NCI-H1436 treated with DMSO at 0.1 percent for 48 hours (cell line): ENCODE measurements at regions not wholly inside any gene's neighbourhood (a gene's known extent, or its start where the extent isn't known, plus 50 kb on each side); places are given as distances from the start of the nearest gene placed in this dataset.
"Not testable (repeated sequence)": the region's sequence is repeated elsewhere in the genome, so short reads cannot be mapped to it uniquely, and the experiment has no call there.

Experiments
- DNase-seq: peaks from one replicate; lab custom pipeline; 2025; lab: John Stamatoyannopoulos, UW

DNA sequence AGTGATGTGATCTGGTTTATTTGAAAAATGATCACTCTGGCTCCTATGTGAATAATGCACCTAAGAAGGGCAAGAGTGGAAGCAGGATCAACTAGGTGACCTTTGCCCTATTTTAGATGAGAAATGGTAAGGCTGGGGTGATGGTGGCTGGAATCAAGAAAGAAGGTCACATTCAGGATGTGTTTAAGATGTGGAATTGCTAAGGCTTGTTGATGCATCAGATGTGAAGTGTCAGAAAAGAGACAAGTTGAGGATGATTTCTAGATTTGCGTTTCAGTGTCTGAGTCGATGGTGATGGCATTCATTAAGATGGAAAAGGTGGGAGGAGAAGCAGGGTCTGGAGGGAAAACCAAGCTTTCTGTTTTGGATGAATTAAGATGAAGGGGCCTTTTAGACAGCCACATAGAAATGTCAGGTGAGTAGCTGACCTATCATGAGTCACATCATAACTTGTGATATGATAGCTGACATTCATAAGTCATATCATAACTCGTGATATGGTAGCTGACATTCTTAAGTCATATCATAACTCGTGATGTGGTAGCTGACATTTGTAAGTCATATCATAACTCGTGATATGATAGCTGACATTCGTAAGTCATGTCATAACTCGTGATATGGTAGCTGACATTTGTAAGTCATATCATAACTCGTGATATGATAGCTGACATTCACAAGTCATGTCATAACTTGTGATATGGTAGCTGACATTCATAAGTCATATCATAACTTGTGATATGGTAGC, 101.2 kb upstream of the SEC11C start:
- DNase-seq, result no peak

DNA sequence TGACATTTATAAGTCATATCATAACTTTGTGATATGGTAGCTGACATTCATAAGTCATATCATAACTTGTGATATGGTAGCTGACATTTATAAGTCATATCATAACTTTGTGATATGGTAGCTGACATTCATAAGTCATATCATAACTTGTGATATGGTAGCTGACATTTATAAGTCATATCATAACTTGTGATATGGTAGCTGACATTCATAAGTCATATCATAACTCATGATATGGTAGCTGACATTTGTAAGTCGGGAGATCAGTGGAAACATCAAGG, 100.7 kb upstream of the SEC11C start:
- not testable (repeated sequence) for DNase-seq

DNA sequence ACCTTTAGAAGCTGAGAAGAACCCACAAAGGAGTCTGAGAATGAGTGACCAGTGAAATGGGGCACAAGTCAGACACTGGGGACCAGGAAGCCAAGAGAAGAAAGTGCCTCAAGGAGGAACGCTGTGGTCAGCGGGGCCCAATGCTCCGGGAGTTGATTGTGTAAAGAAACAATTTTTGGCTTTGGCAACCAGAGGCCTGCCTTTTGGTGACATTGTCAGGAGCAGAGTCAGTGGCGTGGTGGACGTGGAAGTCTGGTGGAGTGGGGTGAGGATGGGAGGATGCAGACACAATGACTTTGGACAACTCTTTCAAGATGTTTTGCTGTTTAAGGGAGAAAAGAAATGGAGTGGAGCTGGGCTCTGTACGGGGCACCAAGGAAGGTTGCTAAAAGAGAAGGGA, 100.2 kb upstream of the SEC11C start:
- no peak for DNase-seq

DNA sequence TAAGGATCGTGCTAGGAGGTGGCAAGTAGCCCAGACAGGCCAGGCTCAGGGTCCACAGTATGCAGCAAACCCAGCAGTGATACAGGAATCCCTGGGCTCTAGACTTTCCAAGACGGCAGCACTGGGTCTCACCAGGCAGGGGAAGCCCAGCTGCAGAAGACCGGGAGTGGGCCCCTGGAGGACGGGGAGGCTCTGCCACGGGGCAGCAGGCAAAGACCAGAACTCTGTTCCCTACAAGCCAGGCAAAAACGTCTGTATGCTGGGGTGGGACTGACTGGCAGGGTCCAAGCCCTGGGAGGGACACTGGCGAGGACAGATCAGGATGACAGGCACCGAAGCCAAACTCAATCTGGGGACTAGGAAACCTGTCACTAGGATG, 98.9 kb upstream of the SEC11C start:
- DNase-seq, result no peak

DNA sequence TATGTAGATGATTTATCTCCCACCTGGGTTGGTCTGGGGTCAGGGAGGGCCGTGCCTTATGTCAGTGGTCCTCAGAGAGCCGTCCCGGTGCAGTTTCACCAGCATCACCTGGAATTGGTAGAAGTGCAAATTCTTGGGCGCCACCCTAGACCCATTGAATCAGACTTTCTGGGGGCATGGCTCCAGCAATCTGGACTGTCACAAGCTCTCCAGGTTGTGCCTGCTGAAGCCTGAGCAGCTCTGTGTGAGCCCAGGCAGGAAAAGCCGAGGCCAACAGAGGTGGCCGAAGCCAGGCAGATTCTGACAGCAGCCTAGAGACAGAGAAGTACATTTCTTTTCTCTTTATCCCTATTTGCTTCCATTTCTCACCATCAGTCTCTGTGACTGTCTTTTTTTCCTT, 98.4 kb upstream of the SEC11C start:
- no peak for DNase-seq

DNA sequence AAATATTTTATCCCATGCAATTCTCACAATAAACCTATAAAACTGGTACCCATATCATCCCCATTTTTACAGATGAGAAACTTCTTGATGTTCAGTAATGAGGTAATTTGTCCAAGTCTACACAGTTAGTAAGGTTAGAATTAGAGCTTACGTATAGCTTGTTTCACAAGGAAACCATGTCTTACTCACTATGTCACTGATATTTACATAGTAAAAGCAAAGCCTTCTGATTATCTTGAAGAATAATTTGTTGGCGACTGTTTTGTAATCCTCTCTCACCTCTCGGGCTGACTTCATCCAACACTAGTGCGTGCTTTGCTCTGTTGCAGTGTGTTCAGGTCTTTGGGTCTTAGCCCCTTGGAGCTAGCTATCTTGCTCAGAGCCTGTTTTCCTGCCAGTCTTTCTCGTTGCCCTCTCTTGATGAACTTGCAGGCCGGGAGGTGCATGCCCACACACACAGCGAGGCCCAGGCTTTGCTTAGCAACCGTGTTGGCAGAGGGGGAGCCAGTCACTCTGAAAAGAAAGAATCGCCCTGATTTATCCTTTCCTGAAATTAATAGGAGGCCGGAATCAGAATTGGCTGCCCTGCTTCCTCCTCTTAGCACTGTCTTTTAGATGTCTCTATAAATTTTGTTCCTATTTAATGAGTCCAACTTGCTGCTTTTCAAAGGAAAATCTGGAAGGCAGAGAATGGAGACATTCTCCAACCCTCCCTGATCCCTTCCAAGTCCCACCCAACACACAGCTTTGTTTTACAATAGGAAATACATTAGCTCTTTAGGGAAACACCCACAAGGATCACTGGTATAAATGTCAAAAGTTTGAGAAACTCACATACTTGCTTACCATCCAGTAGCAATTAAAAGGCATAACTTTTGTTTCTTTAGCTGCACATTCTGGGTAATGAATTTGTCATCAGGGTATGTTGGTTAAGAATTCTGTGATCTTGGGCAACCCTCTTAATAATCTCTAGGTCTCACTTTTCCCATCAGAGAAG, 97.6 kb upstream of the SEC11C start:
- DNase-seq, result no peak

DNA sequence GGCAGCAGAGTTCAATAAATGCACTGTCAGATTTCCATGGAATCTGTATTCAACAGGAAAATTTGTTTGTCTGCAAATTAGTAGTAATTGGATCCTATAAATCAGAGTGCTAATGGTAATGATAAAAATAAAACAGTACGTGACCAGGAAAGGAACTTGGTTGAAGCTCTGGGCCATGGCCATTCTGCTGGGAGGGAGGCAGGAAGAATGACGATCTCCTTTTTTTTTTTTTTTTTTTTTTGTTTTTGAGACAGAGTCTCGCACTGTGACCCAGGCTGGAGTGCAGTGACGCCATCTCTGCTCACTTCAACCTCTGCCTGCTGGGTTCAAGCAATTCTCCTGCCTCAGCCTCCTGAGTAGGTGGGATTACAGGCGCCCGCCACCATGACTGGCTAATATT, 94.8 kb upstream of the SEC11C start:
- DNase-seq, result no peak

DNA sequence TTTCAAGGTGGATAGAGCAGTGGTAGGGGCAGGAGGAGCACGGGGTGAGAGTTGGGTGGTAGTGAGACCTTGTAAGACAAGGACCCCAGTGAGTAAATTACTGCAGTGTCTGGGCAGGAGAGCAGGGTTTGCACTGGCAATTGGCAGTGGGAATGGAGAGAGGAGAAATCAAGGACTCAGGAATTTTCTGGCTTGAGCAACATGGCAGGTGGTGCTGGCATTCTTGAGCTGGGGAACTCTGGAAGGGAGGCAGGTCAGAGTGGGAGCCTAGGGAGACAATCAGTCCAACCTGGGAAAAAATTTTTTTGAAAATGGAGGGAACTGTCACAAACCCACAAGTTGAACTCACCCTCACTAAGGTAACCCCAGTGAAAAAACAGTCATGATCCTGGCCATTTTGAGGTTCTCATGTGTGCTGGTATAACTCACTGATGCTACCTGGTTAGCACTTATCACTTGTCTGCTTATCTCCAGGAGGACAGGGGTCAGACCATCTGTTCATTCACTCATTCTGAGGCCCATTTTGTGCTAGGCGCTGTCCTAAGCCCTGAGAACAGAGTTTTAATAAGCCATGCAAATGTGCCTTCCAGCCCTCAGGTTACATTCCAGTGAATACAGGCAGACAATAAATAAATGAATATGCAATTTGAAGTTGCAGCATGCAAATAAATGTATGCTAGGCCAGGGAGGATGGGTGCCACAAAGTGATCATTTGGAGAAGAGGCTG, 92.2 kb upstream of the SEC11C start:
- no peak for DNase-seq

DNA sequence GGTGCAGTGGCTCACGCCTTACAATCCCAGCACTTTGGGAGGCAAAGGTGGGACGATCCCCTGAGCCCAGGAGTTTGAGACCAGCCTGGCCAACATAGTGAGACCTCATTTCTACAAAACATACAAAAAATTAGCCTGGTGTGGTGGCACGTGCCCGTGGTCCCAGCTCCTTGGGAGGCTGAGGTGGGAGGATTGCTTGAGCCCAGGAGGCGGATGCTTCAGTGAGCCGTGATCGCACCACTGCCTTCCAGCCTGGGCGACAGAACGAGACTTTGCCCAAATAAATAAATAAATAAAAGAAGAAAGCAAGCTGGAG, 91.7 kb upstream of the SEC11C start:
- no peak for DNase-seq

DNA sequence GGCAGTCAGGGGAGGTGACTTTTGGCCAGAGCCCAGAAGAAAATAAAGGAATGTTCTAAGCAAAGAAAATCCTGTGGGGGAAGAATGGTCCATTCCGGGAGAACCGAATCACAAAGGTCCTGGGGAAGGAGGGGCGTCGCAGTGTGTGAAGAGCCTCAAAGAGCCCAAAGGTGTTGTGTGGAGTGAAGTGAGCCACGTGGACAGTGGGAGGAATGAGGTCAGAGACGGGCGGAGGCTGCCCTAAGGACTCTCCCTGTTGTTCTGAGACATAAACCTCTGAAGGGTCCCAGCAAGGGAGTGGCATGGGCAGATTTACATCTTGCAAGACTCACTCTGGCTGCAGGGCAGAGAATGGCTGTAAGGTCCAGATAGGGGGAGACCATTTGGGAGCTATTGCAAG, 91.3 kb upstream of the SEC11C start:
- no peak for DNase-seq

DNA sequence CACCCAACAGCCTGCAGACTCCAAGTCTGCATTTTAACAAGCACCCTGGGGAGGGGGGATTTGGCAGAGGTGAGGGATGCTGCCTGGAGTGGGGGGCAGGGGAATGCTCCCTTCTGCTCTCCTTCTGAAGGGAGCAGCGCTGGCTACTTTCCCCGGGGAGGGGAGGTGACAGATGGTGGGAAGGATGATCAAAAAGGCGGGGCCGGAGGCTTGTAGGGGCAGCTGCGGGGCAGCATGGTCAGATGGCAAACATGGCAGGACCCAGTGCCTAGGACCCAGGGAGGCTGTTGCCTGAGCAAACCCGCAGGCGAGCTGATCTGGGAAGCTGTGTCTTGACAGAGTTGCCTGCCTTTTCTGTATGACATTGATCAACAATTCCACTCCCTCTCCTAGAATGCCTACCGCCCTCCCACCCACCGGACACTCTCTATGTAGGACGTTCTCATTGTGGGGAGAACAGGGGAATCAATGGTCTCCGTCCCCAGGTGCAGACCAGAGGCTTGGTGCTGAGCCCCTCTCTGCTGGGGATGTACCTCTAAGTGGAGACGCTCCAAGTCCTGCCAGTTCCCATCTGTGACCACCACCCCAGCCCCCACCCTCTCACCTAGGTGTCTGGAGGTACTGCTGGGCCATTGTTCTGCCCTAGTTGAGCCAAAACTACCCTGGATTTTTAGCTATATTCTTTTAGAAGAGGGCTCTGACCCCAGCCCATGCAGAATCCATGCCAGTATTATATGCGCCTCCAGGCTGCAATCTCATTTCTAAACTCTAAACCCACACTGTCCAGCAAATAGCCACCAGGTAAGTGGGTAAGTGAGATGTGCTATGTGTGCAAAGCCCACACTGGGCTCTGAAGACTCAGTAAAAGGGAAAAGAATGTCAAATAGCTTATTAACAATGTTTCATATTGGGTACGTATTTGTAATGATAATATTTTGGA, 89.7 kb upstream of the SEC11C start:
- no peak for DNase-seq

DNA sequence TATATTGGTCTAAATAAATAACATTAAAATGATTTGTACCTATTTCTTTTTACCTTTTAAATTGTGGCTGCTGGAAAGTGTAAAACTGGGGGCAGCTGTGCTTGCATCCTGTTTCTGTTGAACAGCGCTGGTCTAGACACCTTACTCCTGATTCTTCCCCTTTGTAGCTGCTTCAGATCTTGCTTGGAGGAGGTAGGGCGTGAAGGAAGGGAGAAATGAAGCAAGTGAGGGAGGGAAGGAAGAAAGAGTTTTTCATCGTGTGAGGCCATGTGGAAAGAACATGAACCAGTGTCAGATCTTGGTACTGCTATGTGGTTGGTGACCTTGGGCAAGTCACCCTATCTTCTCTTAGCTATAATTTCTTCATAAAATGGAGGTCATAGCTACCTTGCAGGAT, 89.0 kb upstream of the SEC11C start:
- DNase-seq, result no peak

DNA sequence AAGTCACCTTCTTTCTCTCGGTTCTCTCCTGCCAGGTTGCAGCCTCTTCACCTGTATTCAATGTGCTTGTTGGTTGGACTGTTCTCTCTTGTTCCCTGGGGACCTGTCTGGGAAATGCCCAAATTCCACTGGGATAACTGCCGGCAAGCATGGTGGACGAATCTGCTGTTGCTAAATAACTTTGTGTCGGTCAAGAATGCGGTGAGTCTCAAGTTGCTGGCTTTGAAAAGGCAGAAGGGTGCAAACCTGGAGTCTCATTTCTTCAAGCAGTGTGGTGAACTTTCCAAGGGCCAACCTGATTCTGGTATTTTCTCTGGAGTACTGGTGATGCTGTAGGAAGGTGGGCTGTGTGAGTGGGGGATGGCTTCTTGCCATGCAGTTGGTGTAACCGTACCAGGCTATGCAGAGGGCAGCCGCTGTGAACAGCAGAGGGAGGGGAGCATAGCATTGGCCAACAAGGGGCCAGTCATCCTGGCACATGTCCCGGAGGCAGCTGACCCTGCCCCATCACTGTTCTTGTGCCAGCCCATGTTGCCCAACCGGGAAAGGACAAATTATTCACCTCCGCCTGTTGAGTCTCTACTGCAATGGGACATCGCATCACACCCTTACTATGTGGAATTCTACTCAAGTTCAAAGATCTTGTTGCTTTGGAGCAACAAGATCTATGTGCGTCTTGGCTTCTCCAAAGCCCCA, 88.1 kb upstream of the SEC11C start:
- DNase-seq, result no peak

DNA sequence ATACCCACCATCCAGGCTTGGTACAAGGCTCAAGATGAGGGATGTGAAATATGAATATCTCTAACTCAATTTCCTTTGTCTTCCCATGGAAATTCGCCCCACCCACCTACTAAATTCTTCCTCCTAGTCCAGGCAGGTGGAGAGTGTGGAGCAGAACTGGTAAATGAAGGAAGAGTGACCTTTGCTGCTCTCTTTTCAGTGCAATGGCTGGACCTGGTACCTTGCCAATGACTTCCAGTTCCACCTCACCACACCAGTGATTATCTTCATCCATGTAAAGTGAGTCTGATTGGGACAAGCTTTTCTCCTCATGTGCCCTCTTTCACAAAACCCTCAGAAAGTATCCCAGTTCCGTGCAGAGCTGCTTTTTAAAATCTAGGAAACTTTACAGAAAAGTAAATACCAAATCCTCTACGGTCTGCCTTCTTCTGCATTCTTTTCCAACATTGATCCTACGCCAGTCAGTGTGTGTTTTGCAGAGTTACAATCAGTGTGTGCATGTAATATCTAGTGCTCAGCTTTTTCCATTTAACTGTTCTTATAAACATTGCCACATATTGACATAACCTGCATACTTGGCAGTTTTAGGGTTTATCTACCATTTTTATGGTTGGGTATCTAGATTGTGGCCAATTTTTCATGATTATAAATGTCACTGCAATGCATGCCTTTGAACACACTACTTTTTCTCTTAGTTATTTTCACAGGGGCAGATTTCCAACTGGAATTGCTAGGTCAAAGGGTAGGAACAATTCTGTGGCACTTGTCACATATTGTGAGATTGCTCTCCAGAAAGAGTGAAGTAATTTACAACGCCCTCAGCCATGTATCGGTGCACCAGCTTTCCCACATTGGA, 86.5 kb upstream of the SEC11C start:
- no peak for DNase-seq

DNA sequence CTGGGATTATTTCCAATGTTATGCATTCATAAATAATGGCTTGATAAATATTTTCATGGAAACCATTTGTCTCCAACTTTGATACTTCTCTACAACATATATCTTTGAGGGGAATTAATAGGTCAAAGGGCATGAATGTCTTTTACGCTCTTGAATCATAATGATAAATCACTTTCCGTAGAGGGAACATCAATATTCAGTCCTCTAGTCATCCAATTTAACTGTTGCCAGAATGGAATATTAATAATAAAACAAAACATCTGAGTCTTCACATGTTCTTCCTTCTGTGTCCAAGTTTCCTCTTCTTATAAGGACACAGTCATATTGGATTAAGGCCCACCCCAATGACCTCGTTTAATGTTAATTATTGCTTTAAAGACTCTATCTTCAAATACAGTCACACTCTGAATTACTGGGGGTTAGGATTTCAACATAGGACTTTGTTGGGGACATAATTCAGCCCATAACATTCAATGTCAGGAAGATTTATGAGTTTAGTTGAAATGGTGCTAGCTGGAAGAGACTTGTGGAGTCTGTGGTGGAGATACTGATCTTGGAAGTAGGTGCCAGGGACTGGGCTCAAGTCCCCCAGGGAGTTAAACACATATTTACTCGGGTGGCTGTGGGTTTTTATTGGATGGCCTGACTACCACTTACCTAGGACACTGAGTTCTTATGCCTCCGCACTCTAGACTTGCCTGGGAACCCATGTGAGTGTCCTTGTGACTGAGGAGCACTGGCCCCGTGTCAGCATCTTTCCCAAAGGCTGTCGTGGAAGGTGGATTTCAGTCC, 85.0 kb upstream of the SEC11C start:
- no peak for DNase-seq

DNA sequence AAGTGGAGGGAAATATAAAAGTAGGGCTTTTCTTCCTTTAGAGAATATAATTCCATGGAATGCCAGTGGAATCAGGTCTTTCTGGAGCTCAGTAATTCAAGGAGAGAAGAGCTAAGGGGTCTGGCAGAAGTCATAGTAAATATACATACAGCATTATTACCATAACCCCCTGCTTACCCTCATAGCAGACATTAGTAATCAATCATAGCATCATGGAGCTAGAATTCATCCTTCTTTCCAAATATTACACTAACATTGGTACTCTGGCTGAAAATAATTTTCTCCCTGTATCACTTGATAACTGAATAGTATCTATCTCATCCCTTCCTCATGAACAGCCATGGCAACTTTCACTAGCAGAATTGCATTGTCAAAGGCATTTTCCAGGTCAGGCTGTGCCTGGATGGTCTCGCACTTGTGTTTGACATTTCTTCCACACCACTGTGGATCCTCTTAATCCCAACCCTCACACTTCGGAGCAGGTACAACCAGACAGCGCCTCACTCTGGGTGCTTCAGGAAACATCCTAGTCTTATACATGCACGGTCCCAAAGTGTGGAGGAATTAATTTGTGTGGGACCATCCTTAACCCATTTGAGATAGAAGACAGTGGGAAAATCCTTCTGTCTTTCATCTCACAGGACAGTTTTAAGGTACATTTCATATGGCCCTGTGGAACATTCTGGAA, 84.2 kb upstream of the SEC11C start:
- DNase-seq, result no peak

DNA sequence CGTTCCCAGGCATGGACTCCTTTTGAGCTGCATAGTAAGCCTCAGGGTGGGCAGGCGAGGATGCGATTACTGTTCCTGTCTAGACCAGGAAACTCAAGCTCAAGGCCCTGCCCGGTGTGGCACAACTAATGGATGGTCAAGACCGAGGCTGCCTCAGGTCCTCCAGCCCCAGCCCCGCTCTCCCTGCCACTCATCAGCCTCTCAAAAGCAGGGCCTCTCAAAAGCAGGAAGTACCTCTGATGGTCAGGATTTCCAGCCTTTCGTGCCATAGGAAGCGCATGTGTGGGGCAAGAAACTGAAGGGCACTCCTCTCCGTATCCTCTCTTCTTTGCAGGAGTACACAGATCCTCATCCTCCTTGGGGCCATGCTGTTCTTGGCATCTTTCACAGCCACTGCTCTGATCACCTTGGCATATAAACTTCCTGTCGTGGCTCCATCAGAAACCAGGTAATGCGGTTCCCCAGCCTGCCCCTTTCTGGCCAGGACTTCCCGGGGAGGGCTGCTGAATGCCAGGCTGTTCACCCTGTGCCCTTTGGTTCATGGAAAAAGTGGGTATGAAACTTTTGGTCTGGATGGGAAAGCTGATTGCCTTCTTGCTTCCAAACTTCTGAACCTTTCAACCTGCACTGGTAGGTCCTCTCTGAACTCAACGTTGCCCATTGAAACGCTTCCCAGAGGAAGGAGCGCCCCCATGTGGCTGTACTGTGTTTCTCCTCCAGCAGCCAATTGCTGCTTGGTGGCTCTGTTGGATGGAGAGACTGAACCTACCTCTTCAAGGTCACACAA, 82.8 kb upstream of the SEC11C start:
- no peak for DNase-seq

DNA sequence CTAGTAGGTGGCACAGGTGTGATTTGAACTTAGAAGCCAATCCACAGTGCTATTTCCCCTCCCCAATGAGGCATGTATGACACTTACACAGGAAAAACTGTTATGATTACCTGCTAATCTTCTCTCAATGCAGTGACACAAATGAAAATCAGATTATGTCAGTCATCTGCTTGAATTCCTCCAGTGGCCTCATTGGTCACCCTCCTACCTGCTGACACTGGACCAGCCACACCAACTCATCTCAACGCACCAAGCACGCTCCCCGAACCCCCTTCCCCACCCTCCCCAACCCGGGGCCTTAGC, 82.2 kb upstream of the SEC11C start:
- DNase-seq, result no peak
